ENCODE measurements at regions not wholly inside any gene's neighbourhood (a gene's known extent, or its start where the extent isn't known, plus 50 kb on each side); places are given as distances from the start of the nearest gene placed in this dataset.

- Histone ChIP-seq H4K5ac (ENCODE audit: low read length) (no peak overlapping the region), H3K9ac (ENCODE audit: low read length) (no peak overlapping the region), H2BK120ac (ENCODE audit: low read depth, low read length) (no peak overlapping the region), H3K4me2 (ENCODE audit: low read length) (no peak overlapping the region), H2BK5ac (ENCODE audit: low read length) (no peak overlapping the region), H3K79me2 (ENCODE audit: control insufficient read depth, insufficient read depth, low read length) (no peaks in the 10 kb centered on the region), H3K27ac (ENCODE audit: low read depth, low read length) (no peak overlapping the region), H3K4me1 (ENCODE audit: control insufficient read depth, low read depth, low read length) (no peaks in the 10 kb centered on the region), H3K23ac (ENCODE audit: low read length) (no peak overlapping the region), H3K27me3 (ENCODE audit: insufficient read depth, low read length, poor library complexity) (no peaks in the 10 kb centered on the region), H3K56ac (ENCODE audit: low read length) (peak overlapping the region; percentile 46), H4K8ac (ENCODE audit: low read depth, low read length) (no peak overlapping the region), H3K4ac (ENCODE audit: low read depth, low read length) (no peak overlapping the region), H2BK15ac (replicated peaks; ENCODE audit: low read depth) (no peak overlapping the region), H2AK5ac (ENCODE audit: low read length) (no peak overlapping the region), H3K79me1 (ENCODE audit: low read length) (no peaks in the 10 kb centered on the region), H3K36me3 (ENCODE audit: control insufficient read depth, insufficient read depth, low read length) (no peaks in the 10 kb centered on the region), H3K4me3 (ENCODE audit: low read length) (no peak overlapping the region), H3K18ac (ENCODE audit: low read length) (no peak overlapping the region)
- WGBS (ENCODE audit: extremely low coverage, insufficient coverage, low lambda C conversion rate) = 100% methylated on average over 1 of the region's 9 CpGs
- no peak for DNase-seq
Observed at GRCh38 chr1:25067518-25068251, 137.6 kb upstream of the RUNX3 start.

DNA sequence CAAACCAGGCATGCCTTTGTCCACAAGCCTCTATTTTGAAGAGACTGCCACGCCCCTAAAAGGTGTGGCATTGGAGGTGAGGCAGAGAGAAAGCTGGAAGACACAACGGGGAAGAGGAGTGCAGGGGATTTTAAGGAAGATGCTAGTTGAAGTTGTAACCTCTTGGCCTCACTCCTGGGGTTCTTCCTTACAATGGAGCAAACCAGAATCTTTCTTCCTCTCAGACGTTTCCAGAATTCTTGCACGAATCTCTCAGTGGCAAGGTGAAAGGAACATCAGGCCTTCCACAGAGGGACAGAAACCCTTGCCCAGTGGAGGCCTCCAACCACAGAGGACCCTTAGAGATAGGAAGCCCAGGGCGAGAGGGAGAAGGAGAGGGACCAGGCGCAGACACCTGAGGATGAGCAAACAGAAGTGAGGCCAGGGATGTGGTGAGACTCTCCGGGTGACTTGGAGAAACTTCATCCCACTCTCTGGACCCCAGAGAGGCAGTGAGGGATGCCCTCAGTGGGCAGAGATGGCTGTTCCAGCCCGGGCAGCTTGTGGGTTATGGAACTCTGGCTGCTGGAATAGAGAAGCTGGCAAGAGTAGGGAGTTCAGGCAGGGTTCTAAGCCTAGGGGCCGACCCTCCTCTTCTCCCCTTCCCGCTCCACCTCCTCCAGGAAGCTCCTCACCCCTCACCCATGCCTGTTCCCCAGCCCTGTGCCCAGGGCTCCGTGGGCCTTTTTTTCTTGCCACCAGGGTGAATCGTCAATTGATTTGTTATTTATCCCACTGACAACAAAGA is 136.8 kb upstream of the RUNX3 start:
- DNase-seq = no peak
- no peak overlapping the region for H3K18ac ChIP-seq (ENCODE audit: low read length)
- no peak overlapping the region for H2BK5ac ChIP-seq (ENCODE audit: low read length)
- H3K4me2 ChIP-seq (ENCODE audit: low read length) = no peak overlapping the region
- H3K79me1 ChIP-seq (ENCODE audit: low read length) = no peaks in the 10 kb centered on the region
- H3K27ac ChIP-seq (ENCODE audit: low read depth, low read length) = no peak overlapping the region
- no peak overlapping the region for H2AK5ac ChIP-seq (ENCODE audit: low read length)
- no CpG with 5 or more reads among the region's 12 CpGs for WGBS (ENCODE audit: extremely low coverage, insufficient coverage, low lambda C conversion rate)
- H3K4me1 ChIP-seq (ENCODE audit: control insufficient read depth, low read depth, low read length) = no peaks in the 10 kb centered on the region
- H4K8ac ChIP-seq (ENCODE audit: low read depth, low read length) = no peak overlapping the region
- H3K4ac ChIP-seq (ENCODE audit: low read depth, low read length) = no peak overlapping the region
- no peak overlapping the region for H2BK120ac ChIP-seq (ENCODE audit: low read depth, low read length)
- no peaks in the 10 kb centered on the region for H3K27me3 ChIP-seq (ENCODE audit: insufficient read depth, low read length, poor library complexity)
- H3K56ac ChIP-seq (ENCODE audit: low read length) = no peak overlapping the region
- H2BK15ac ChIP-seq (replicated peaks; ENCODE audit: low read depth) = no peak overlapping the region
- no peaks in the 10 kb centered on the region for H3K79me2 ChIP-seq (ENCODE audit: control insufficient read depth, insufficient read depth, low read length)
- no peak overlapping the region for H3K9ac ChIP-seq (ENCODE audit: low read length)
- no peak overlapping the region for H3K23ac ChIP-seq (ENCODE audit: low read length)
- H3K4me3 ChIP-seq (ENCODE audit: low read length) = no peak overlapping the region
- no peak overlapping the region for H4K5ac ChIP-seq (ENCODE audit: low read length)
- no peaks in the 10 kb centered on the region for H3K36me3 ChIP-seq (ENCODE audit: control insufficient read depth, insufficient read depth, low read length)

GRCh38 chr1:25066256-25066655 is 136.2 kb upstream of the RUNX3 start:
- Histone ChIP-seq H3K79me2 (ENCODE audit: control insufficient read depth, insufficient read depth, low read length) (no peaks in the 10 kb centered on the region), H2BK120ac (ENCODE audit: low read depth, low read length) (no peak overlapping the region), H3K23ac (ENCODE audit: low read length) (no peak overlapping the region), H4K8ac (ENCODE audit: low read depth, low read length) (no peak overlapping the region), H3K79me1 (ENCODE audit: low read length) (no peaks in the 10 kb centered on the region), H3K4me1 (ENCODE audit: control insufficient read depth, low read depth, low read length) (no peaks in the 10 kb centered on the region), H3K36me3 (ENCODE audit: control insufficient read depth, insufficient read depth, low read length) (no peaks in the 10 kb centered on the region), H4K5ac (ENCODE audit: low read length) (no peak overlapping the region), H3K4ac (ENCODE audit: low read depth, low read length) (no peak overlapping the region), H3K18ac (ENCODE audit: low read length) (no peak overlapping the region), H2BK5ac (ENCODE audit: low read length) (no peak overlapping the region), H2AK5ac (ENCODE audit: low read length) (no peak overlapping the region), H3K9ac (ENCODE audit: low read length) (no peak overlapping the region), H3K27me3 (ENCODE audit: insufficient read depth, low read length, poor library complexity) (no peaks in the 10 kb centered on the region), H3K4me3 (ENCODE audit: low read length) (no peak overlapping the region), H3K27ac (ENCODE audit: low read depth, low read length) (no peak overlapping the region), H3K4me2 (ENCODE audit: low read length) (no peak overlapping the region), H2BK15ac (replicated peaks; ENCODE audit: low read depth) (no peak overlapping the region), H3K56ac (ENCODE audit: low read length) (no peak overlapping the region)
- DNase-seq = no peak
- WGBS (ENCODE audit: extremely low coverage, insufficient coverage, low lambda C conversion rate) = no CpG with 5 or more reads among the region's 8 CpGs

DNA sequence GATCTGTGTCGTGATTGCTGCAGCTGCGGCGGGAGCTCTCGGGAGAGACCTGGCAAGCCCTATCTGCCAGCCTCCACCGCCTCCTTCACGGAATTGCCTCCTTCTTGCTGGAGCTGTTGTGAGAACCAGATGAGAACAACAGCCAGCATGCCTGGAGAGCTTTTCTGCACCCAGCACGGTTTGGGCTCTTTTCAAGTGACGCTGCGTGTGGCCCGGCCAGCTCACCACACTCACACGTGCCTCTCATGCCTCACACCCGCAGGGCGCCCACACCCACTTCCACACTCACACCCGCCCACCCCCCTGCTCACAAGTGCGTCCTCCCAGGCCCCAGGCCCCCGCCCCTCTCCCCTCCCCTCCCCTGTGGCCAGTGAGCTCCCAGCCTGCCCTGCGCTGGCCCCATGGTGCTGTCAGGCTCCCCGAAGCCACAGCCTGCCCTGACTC is 135.7 kb upstream of the RUNX3 start:
- H3K9ac ChIP-seq (ENCODE audit: low read length) = no peak overlapping the region
- no peaks in the 10 kb centered on the region for H3K27me3 ChIP-seq (ENCODE audit: insufficient read depth, low read length, poor library complexity)
- H3K4me1 ChIP-seq (ENCODE audit: control insufficient read depth, low read depth, low read length) = no peaks in the 10 kb centered on the region
- no peak overlapping the region for H3K4ac ChIP-seq (ENCODE audit: low read depth, low read length)
- H3K56ac ChIP-seq (ENCODE audit: low read length) = peak overlapping the region; percentile 7
- DNase-seq = no peak
- H2BK5ac ChIP-seq (ENCODE audit: low read length) = no peak overlapping the region
- H3K27ac ChIP-seq (ENCODE audit: low read depth, low read length) = no peak overlapping the region
- no peaks in the 10 kb centered on the region for H3K79me1 ChIP-seq (ENCODE audit: low read length)
- H3K23ac ChIP-seq (ENCODE audit: low read length) = no peak overlapping the region
- H2AK5ac ChIP-seq (ENCODE audit: low read length) = no peak overlapping the region
- no peaks in the 10 kb centered on the region for H3K79me2 ChIP-seq (ENCODE audit: control insufficient read depth, insufficient read depth, low read length)
- no peaks in the 10 kb centered on the region for H3K36me3 ChIP-seq (ENCODE audit: control insufficient read depth, insufficient read depth, low read length)
- no peak overlapping the region for H4K8ac ChIP-seq (ENCODE audit: low read depth, low read length)
- no peak overlapping the region for H3K4me2 ChIP-seq (ENCODE audit: low read length)
- no peak overlapping the region for H3K18ac ChIP-seq (ENCODE audit: low read length)
- no peak overlapping the region for H4K5ac ChIP-seq (ENCODE audit: low read length)
- no peak overlapping the region for H2BK120ac ChIP-seq (ENCODE audit: low read depth, low read length)
- H3K4me3 ChIP-seq (ENCODE audit: low read length) = no peak overlapping the region
- no peak overlapping the region for H2BK15ac ChIP-seq (replicated peaks; ENCODE audit: low read depth)
- no CpG with 5 or more reads among the region's 18 CpGs for WGBS (ENCODE audit: extremely low coverage, insufficient coverage, low lambda C conversion rate)

GRCh38 chr1:25065321-25065721 is 135.2 kb upstream of the RUNX3 start:
- Histone ChIP-seq H3K4me1 (ENCODE audit: control insufficient read depth, low read depth, low read length) (no peaks in the 10 kb centered on the region), H2BK120ac (ENCODE audit: low read depth, low read length) (no peak overlapping the region), H3K56ac (ENCODE audit: low read length) (no peak overlapping the region), H3K4ac (ENCODE audit: low read depth, low read length) (no peak overlapping the region), H3K79me1 (ENCODE audit: low read length) (no peaks in the 10 kb centered on the region), H2AK5ac (ENCODE audit: low read length) (no peak overlapping the region), H2BK5ac (ENCODE audit: low read length) (no peak overlapping the region), H3K4me2 (ENCODE audit: low read length) (no peak overlapping the region), H3K27ac (ENCODE audit: low read depth, low read length) (no peak overlapping the region), H4K8ac (ENCODE audit: low read depth, low read length) (no peak overlapping the region), H3K9ac (ENCODE audit: low read length) (no peak overlapping the region), H3K23ac (ENCODE audit: low read length) (no peak overlapping the region), H3K36me3 (ENCODE audit: control insufficient read depth, insufficient read depth, low read length) (no peaks in the 10 kb centered on the region), H4K5ac (ENCODE audit: low read length) (no peak overlapping the region), H3K18ac (ENCODE audit: low read length) (no peak overlapping the region), H3K4me3 (ENCODE audit: low read length) (no peak overlapping the region), H3K79me2 (ENCODE audit: control insufficient read depth, insufficient read depth, low read length) (no peaks in the 10 kb centered on the region), H3K27me3 (ENCODE audit: insufficient read depth, low read length, poor library complexity) (no peaks in the 10 kb centered on the region), H2BK15ac (replicated peaks; ENCODE audit: low read depth) (no peak overlapping the region)
- WGBS (ENCODE audit: extremely low coverage, insufficient coverage, low lambda C conversion rate) = no CpG with 5 or more reads among the region's 8 CpGs
- no peak for DNase-seq
